Calu3 (cell line): ENCODE measurements at regions not wholly inside any gene's neighbourhood (a gene's known extent, or its start where the extent isn't known, plus 50 kb on each side); places are given as distances from the start of the nearest gene placed in this dataset.
A peak's percentile ranks its signal among the peaks of the same experiment; 100 is the strongest.
"Not testable (repeated sequence)": the region's sequence is repeated elsewhere in the genome, so short reads cannot be mapped to it uniquely, and the experiment has no call there.

ENCODE experiments used
- BruUV-seq: library from RNA; stranded (reverse); fragments of 400-500 nt; replicated peaks from 2 replicates; lab custom pipeline; 2021; lab: Mats Ljungman, UMichigan
- CTCF ChIA-PET: fragments of 300-600 bp; sonication (Branson Sonifier 250); formaldehyde crosslinking; loops from one replicate; lab custom pipeline; 2022; ENCODE audit warnings: antibody characterized with exemption; lab: Charles Lee
- DNase-seq: peaks from one replicate; pipeline ENCODE4 v3.0.0; 2022
- H3K27ac Mint-ChIP-seq: one replicate; pipeline ENCODE4 v1.8.0; 2022; ENCODE audit warnings: mixed read lengths; ENCODE audit not compliant: unreplicated experiment
- H3K27me3 Mint-ChIP-seq: one replicate; pipeline ENCODE4 v1.8.0; 2022; ENCODE audit warnings: mixed read lengths; ENCODE audit not compliant: unreplicated experiment
- H3K36me3 Mint-ChIP-seq: one replicate; pipeline ENCODE4 v1.8.0; 2022; ENCODE audit warnings: mild to moderate bottlenecking, moderate library complexity, mixed read lengths; ENCODE audit not compliant: insufficient read depth, unreplicated experiment
- H3K4me1 Mint-ChIP-seq: one replicate; pipeline ENCODE4 v1.8.0; 2022; ENCODE audit warnings: mild to moderate bottlenecking, low read depth, mixed read lengths; ENCODE audit not compliant: unreplicated experiment
- H3K4me3 Mint-ChIP-seq: one replicate; pipeline ENCODE4 v1.8.0; 2022; ENCODE audit warnings: mild to moderate bottlenecking, low read depth, moderate library complexity, mixed read lengths; ENCODE audit not compliant: unreplicated experiment
- H3K9me3 Mint-ChIP-seq: one replicate; pipeline ENCODE4 v1.8.0; 2022; ENCODE audit warnings: low read depth, mixed read lengths; ENCODE audit not compliant: unreplicated experiment
- CTCF ChIP-seq: fragments of 200-600 bp; IDR thresholded peaks from one replicate; pipeline ENCODE4 v1.8.0; 2022; ENCODE audit warnings: antibody characterized with exemption; ENCODE audit not compliant: unreplicated experiment
- intact Hi-C: fragments of 100-400 bp; cut with micrococcal nuclease; formaldehyde crosslinking; loops from one replicate; pipeline ENCODE4 v1.10.0; 2022; ENCODE audit not compliant: unreplicated experiment

- DNase-seq = no peak
- H3K36me3 Mint-ChIP-seq = no peaks in the 10 kb centered on the region
- H3K9me3 Mint-ChIP-seq = no peaks in the 10 kb centered on the region
- no peak overlapping the region for H3K4me3 Mint-ChIP-seq
- CTCF ChIA-PET = no interaction called here
- no peaks in the 10 kb centered on the region for H3K27me3 Mint-ChIP-seq
- no TSS peak for BruUV-seq
- H3K27ac Mint-ChIP-seq = peak overlapping the region; percentile 42
- intact Hi-C loops = no loop called here
- no peak for TF ChIP-seq CTCF
- H3K4me1 Mint-ChIP-seq = peaks cover 18% of the 10 kb centered on the region
Measured at GRCh38 chr11:23789200-23789853, 707.5 kb upstream of the LUZP2 start.

- no peak overlapping the region for H3K4me3 Mint-ChIP-seq
- peak overlapping the region; percentile 42 for H3K27ac Mint-ChIP-seq
Measured at GRCh38 chr11:23789938-23790371, 706.9 kb upstream of the LUZP2 start.

GRCh38 chr11:23797624-23798419 lies 699.0 kb upstream of the LUZP2 start:
- Mint-ChIP-seq H3K27me3 (no peaks in the 10 kb centered on the region), H3K9me3 (no peaks in the 10 kb centered on the region), H3K4me3 (no peak overlapping the region), H3K27ac (no peak overlapping the region), H3K4me1 (no peaks in the 10 kb centered on the region), H3K36me3 (no peaks in the 10 kb centered on the region)
- intact Hi-C loops = no loop called here
- no peak for TF ChIP-seq CTCF
- CTCF ChIA-PET = no interaction called here
- no peak for DNase-seq
- BruUV-seq = no TSS peak

More at GRCh38 chr11:23789938-23790371, 706.9 kb upstream of the LUZP2 start:
- peaks cover 18% of the 10 kb centered on the region for H3K4me1 Mint-ChIP-seq
- no peaks in the 10 kb centered on the region for H3K9me3 Mint-ChIP-seq
- no TSS peak for BruUV-seq
- H3K36me3 Mint-ChIP-seq = no peaks in the 10 kb centered on the region
- CTCF ChIA-PET = interaction anchor here (0.6 kb wide), 1 partner anchor 13 kb away, joined by 3 read pairs; no protein-coding TSS in a partner anchor
- TF ChIP-seq CTCF = no peak
- DNase-seq = peak; percentile 2
- no peaks in the 10 kb centered on the region for H3K27me3 Mint-ChIP-seq
- intact Hi-C loops = no loop called here

- not testable (repeated sequence) for H3K27me3 Mint-ChIP-seq, H3K4me3 Mint-ChIP-seq, H3K4me1 Mint-ChIP-seq, BruUV-seq, H3K27ac Mint-ChIP-seq, H3K36me3 Mint-ChIP-seq, DNase-seq, H3K9me3 Mint-ChIP-seq
- CTCF ChIA-PET = interaction anchor here (0.6 kb wide), 1 partner anchor 1900 kb away, joined by 4 read pairs; no protein-coding TSS in a partner anchor
- intact Hi-C loops = loop anchor here (10.0 kb wide), 1 partner anchor 960 kb away; no protein-coding TSS in a partner anchor
Measured at GRCh38 chr11:23834306-23834705, 662.5 kb upstream of the LUZP2 start.
